ENCODE measurements at regions not wholly inside any gene's neighbourhood (a gene's known extent, or its start where the extent isn't known, plus 50 kb on each side); places are given as distances from the start of the nearest gene placed in this dataset.

- H3K9ac ChIP-seq (replicated peaks; ENCODE audit: extremely low read depth, insufficient read depth, low read length) = no peak overlapping the region
- H3K9me3 ChIP-seq (replicated peaks; ENCODE audit: control insufficient read depth, insufficient read depth, low read length) = no peaks in the 10 kb centered on the region
- DNase-seq (ENCODE audit: low read depth, low spot score) (no peak), FAIRE-seq (no peak)
- ChIA-PET POLR2A (interaction anchor here (0.7 kb wide), 1 partner anchor 1324 kb away, joined by 3 read pairs; no protein-coding TSS in a partner anchor), CTCF (no interaction called here)
- no peak overlapping the region for H3K4me2 ChIP-seq (ENCODE audit: insufficient read depth, low read length)
- intact Hi-C loops (cut with micrococcal nuclease) (no loop called here), dilution Hi-C loops (cut with MboI; ENCODE audit: extremely low pct_ligation_motif_present, low sequenced_read_pairs) (no loop called here)
- H3K79me2 ChIP-seq (ENCODE audit: control insufficient read depth, insufficient read depth, low read length) = no peaks in the 10 kb centered on the region
- H3K4me1 ChIP-seq (ENCODE audit: control insufficient read depth, extremely low read depth, insufficient read depth, low read length) = no peaks in the 10 kb centered on the region
- no peaks in the 10 kb centered on the region for H3K9me1 ChIP-seq (replicated peaks; ENCODE audit: control insufficient read depth, extremely low read depth, insufficient read depth, low read length)
- BruUV-seq (replicated peaks) = no TSS peak
- H3K27me3 ChIP-seq (ENCODE audit: control insufficient read depth in 2 of 2, insufficient read depth in 2 of 2, low read length in 2 of 2) = no peaks in the 10 kb centered on the region
- no peaks in the 10 kb centered on the region for H3K36me3 ChIP-seq (ENCODE audit: control insufficient read depth in 2 of 2, extremely low read depth in 1 of 2, insufficient read depth in 2 of 2, low read length in 2 of 2)
- no peak for TF ChIP-seq POLR2A (IDR thresholded peaks at IDR 0.05; ENCODE audit: low read depth, low read length)
- no peak for TF ChIP-seq JUN (IDR thresholded peaks at IDR 0.05; ENCODE audit: borderline replicate concordance, insufficient read depth, insufficient read length, low read depth)
- no peak for TF ChIP-seq POLR2AphosphoS5 (IDR thresholded peaks at IDR 0.05; ENCODE audit: insufficient read depth, low read depth, low read length)
- no peak for TF ChIP-seq MYC (IDR thresholded peaks at IDR 0.05; ENCODE audit: low read depth, low read length)
- no peak for TF ChIP-seq FOS (IDR thresholded peaks at IDR 0.05; ENCODE audit: borderline replicate concordance, insufficient read depth, low read length)
- TF ChIP-seq EZH2 (IDR thresholded peaks at IDR 0.05; ENCODE audit: borderline replicate concordance, low read depth, low read length, severe bottlenecking) = no peak
- no peak for TF ChIP-seq MAX (IDR thresholded peaks at IDR 0.05; ENCODE audit: insufficient read depth, insufficient read length)
- no peak for TF ChIP-seq GATA2 (IDR thresholded peaks at IDR 0.05; ENCODE audit: insufficient read depth, insufficient read length, low read depth, low read length)
- no peak for TF ChIP-seq CTCF (IDR thresholded peaks at IDR 0.05; ENCODE audit: extremely low read depth in 1 of 2, insufficient read depth in 1 of 2, low read depth in 1 of 2, low read length in 2 of 2)
- no peak overlapping the region for H3K4me3 ChIP-seq (replicated peaks in 1 of 3; ENCODE audit: insufficient read depth in 1 of 3, low read depth in 1 of 3, low read length in 3 of 3)
- H3K27ac ChIP-seq (ENCODE audit: insufficient read depth, low read depth, low read length) = no peak overlapping the region
- H2AFZ ChIP-seq (ENCODE audit: low read depth, low read length) = no peak overlapping the region
- H4K20me1 ChIP-seq (replicated peaks; ENCODE audit: control insufficient read depth, extremely low read depth, insufficient read depth, low read length) = no peaks in the 10 kb centered on the region
Observed at GRCh38 chr12:3931776-3932175, 58.6 kb upstream of the PARP11 start.

Measured in endothelial cell of umbilical vein (primary cell).